Endodermal cell (in vitro differentiated cells): ENCODE measurements at regions not wholly inside any gene's neighbourhood (a gene's known extent, or its start where the extent isn't known, plus 50 kb on each side); places are given as distances from the start of the nearest gene placed in this dataset.

Experiments
- DNase-seq: peaks from one replicate; pipeline ENCODE4 v3.0.0-alpha.2; 2017
- H3K27ac ChIP-seq: 2 replicates; pipeline ENCODE4 v1.5.1; 2013; ENCODE audit warnings: mild to moderate bottlenecking, low read depth, low read length, moderate library complexity
- H3K27me3 ChIP-seq: 2 replicates; pipeline ENCODE4 v1.6.1; 2013; ENCODE audit warnings: mild to moderate bottlenecking, low read length, moderate library complexity; ENCODE audit not compliant: insufficient read depth, control insufficient read depth, poor library complexity, severe bottlenecking
- H3K36me3 ChIP-seq: 2 replicates; pipeline ENCODE4 v1.7.0; 2013; ENCODE audit warnings: mild to moderate bottlenecking, low read length, moderate library complexity; ENCODE audit not compliant: control insufficient read depth, insufficient read depth
- H3K4me1 ChIP-seq: one replicate; pipeline ENCODE4 v1.7.0; 2013; ENCODE audit warnings: low read length; ENCODE audit not compliant: control insufficient read depth, insufficient read depth
- H3K4me3 ChIP-seq: 2 replicates; pipeline ENCODE4 v1.5.1; 2013; ENCODE audit warnings: mild to moderate bottlenecking, low read length, moderate library complexity
- H3K9ac ChIP-seq: 2 replicates; pipeline ENCODE4 v1.6.1; 2013; ENCODE audit warnings: mild to moderate bottlenecking, low read length, moderate library complexity; ENCODE audit not compliant: poor library complexity, severe bottlenecking; ENCODE audit errors: extremely low read depth
- H3K9me3 ChIP-seq: 2 replicates; pipeline ENCODE4 v1.6.1; 2013; ENCODE audit warnings: mild to moderate bottlenecking, low read length, moderate library complexity; ENCODE audit not compliant: control insufficient read depth
- H3K27ac Mint-ChIP-seq: 2 replicates; pipeline ENCODE4 v1.8.0; 2020; ENCODE audit warnings: mixed read lengths
- H3K27me3 Mint-ChIP-seq: 2 replicates; pipeline ENCODE4 v1.8.0; 2021; ENCODE audit warnings: mild to moderate bottlenecking, mixed read lengths; ENCODE audit not compliant: insufficient read depth
- H3K36me3 Mint-ChIP-seq: 2 replicates; pipeline ENCODE4 v1.8.0; 2020; ENCODE audit warnings: low read depth, mixed read lengths
- H3K4me1 Mint-ChIP-seq: 2 replicates; pipeline ENCODE4 v1.8.0; 2020; ENCODE audit warnings: mixed read lengths
- H3K4me3 Mint-ChIP-seq: 2 replicates; pipeline ENCODE4 v1.8.0; 2020; ENCODE audit warnings: mild to moderate bottlenecking, moderate library complexity, mixed read lengths
- H3K9me3 Mint-ChIP-seq: 2 replicates; pipeline ENCODE4 v1.8.0; 2020; ENCODE audit warnings: mild to moderate bottlenecking, mixed read lengths
- WGBS, 2 experiments: methylation state at CpG; one replicate each; pipeline versions ENCODE4 v1.1.5 to v1.1.7; 2013; ENCODE audit warnings: missing lambda C conversion rate in 2 of 2, mixed read lengths in 1 of 2; ENCODE audit not compliant: insufficient coverage in 1 of 2, insufficient read length in 1 of 2; 5-methylcytosine and 5-hydroxymethylcytosine counted together
- TF ChIP-seq, protein P1 (sequence below): fragments of 200-600 bp; sonication (generic); conservative IDR thresholded peaks from 2 replicates; pipeline ENCODE4 v1.5.0; 2021; ENCODE audit warnings: antibody characterized with exemption, mild to moderate bottlenecking

DNA sequence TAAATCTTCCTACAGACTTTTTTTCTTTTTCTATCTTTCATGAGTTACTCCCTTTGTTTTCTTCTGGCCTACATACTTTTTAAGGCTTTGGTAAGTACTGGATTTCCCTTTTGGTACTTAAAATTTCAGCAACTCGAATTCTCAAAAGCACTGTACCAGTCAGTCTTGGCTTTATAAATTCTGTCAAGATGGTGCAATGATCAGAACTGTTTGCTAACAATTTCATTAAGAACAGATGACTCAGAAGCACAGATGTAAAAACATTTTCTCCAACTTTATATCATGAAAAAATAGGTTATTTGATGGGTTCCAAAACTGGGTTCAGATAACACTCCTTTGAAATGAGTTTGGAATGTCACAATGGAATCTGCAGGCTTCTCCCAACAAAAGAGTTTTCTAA is 1961.8 kb upstream of the FLRT2 start:
- Mint-ChIP-seq H3K9me3 (peaks cover 4% of the 10 kb centered on the region), H3K27ac (no peak overlapping the region), H3K27me3 (no peaks in the 10 kb centered on the region), H3K4me1 (no peaks in the 10 kb centered on the region), H3K4me3 (no peak overlapping the region), H3K36me3 (no peaks in the 10 kb centered on the region)
- Histone ChIP-seq H3K27me3 (no peaks in the 10 kb centered on the region), H3K9me3 (no peaks in the 10 kb centered on the region), H3K9ac (no peak overlapping the region), H3K4me1 (no peaks in the 10 kb centered on the region), H3K36me3 (no peaks in the 10 kb centered on the region), H3K27ac (no peak overlapping the region), H3K4me3 (no peak overlapping the region)
- DNase-seq, result no peak
- WGBS, 2 experiments, result 80 to 86% methylated on average over 1 of the region's 1 CpG
- TF ChIP-seq, protein P1, sequence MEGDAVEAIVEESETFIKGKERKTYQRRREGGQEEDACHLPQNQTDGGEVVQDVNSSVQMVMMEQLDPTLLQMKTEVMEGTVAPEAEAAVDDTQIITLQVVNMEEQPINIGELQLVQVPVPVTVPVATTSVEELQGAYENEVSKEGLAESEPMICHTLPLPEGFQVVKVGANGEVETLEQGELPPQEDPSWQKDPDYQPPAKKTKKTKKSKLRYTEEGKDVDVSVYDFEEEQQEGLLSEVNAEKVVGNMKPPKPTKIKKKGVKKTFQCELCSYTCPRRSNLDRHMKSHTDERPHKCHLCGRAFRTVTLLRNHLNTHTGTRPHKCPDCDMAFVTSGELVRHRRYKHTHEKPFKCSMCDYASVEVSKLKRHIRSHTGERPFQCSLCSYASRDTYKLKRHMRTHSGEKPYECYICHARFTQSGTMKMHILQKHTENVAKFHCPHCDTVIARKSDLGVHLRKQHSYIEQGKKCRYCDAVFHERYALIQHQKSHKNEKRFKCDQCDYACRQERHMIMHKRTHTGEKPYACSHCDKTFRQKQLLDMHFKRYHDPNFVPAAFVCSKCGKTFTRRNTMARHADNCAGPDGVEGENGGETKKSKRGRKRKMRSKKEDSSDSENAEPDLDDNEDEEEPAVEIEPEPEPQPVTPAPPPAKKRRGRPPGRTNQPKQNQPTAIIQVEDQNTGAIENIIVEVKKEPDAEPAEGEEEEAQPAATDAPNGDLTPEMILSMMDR, result no peak

DNA sequence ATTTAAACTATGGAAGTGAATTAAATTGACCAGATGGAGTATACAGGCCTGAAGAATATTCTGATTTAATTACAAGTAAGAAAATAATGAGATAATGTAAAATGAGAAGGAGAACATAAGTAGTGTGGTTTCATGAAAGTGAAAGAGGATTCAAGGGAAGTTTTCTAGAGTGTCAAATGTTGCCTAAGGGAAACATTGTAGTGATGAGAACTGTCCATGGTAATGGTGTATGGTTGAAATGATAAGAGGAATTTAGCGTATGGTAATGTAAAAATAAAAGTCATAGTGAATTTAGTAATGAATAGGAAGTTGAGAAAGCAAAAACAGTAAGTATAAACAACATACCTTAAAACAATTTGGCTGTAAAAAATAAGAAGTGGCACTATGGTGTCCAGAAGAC is 1954.6 kb upstream of the FLRT2 start:
- WGBS, 2 experiments, result 100% methylated on average over 1 of the region's 1 CpG; no CpG with 5 or more reads in 1 of the 2 experiments
- Histone ChIP-seq H3K4me3 (no peak overlapping the region), H3K27ac (no peak overlapping the region), H3K9ac (no peak overlapping the region), H3K27me3 (no peaks in the 10 kb centered on the region), H3K9me3 (no peaks in the 10 kb centered on the region), H3K36me3 (no peaks in the 10 kb centered on the region), H3K4me1 (no peaks in the 10 kb centered on the region)
- no peak overlapping the region for H3K27ac Mint-ChIP-seq
- no peak for DNase-seq
- no peaks in the 10 kb centered on the region for H3K27me3 Mint-ChIP-seq
- H3K9me3 Mint-ChIP-seq, result no peaks in the 10 kb centered on the region
- TF ChIP-seq, protein P1, result no peak
- H3K4me3 Mint-ChIP-seq, result no peak overlapping the region
- no peaks in the 10 kb centered on the region for H3K36me3 Mint-ChIP-seq
- H3K4me1 Mint-ChIP-seq, result no peaks in the 10 kb centered on the region

DNA sequence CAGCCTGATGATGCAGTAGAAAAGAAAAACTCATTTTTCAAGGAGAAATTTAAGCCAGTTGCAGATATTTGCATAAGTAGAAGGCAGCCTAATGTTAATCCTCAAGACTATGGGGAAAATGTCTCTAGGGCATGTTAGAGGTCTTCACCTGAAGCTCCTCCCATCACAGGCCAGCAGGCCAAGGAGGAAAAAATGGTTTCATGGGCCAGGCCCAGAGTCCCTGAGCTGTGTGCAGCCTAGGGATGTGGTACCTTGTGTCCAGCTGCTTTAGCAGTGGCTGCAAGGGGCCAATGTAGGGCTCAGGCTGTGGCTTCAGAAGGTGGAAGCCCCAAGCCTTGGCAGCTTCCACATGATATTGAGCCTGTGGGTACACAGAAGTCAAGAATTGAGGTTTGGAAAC is 1946.7 kb upstream of the FLRT2 start:
- TF ChIP-seq, protein P1, result no peak
- no peak overlapping the region for H3K4me3 Mint-ChIP-seq
- H3K9me3 Mint-ChIP-seq, result peaks cover 23% of the 10 kb centered on the region
- no peak overlapping the region for H3K9ac ChIP-seq
- no peaks in the 10 kb centered on the region for H3K36me3 Mint-ChIP-seq
- H3K4me1 ChIP-seq, result no peaks in the 10 kb centered on the region
- H3K4me3 ChIP-seq, result no peak overlapping the region
- H3K36me3 ChIP-seq, result no peaks in the 10 kb centered on the region
- DNase-seq, result no peak
- H3K4me1 Mint-ChIP-seq, result no peaks in the 10 kb centered on the region
- H3K27ac Mint-ChIP-seq, result no peak overlapping the region
- no peaks in the 10 kb centered on the region for H3K27me3 ChIP-seq
- no peak overlapping the region for H3K27ac ChIP-seq
- no peaks in the 10 kb centered on the region for H3K27me3 Mint-ChIP-seq
- peaks cover 23% of the 10 kb centered on the region for H3K9me3 ChIP-seq
